HG03196 (cell line): ENCODE measurements at regions not wholly inside any gene's neighbourhood (a gene's known extent, or its start where the extent isn't known, plus 50 kb on each side); places are given as distances from the start of the nearest gene placed in this dataset.

Experiments
- ATAC-seq: cut with Tn5 transposase; IDR thresholded peaks from one replicate; pipeline ENCODE4 v1.9.1; 2021; ENCODE audit not compliant: unreplicated experiment

DNA sequence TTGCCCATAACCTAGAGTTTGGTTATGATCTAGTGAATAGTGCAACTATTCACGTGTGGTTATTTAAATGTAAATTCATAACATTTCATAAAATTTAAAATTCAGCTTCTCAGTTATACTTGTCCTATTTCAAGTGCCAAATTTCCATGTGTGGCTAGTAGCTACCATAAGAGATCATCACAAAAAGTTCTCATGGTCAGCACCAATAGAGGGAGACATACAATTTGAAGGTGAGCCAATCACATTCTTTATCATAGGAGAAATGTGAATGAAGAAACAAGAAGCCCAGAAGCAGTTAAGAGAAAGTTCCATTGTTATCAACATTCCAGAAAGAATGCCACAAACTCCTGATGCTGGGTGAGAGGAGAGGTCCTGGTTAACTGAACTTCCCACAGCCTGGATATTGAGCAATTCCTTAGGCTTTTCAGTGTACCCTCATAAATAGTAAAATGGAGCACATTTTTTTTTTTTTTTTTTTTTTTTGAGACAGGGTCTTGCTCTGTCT, 892.9 kb upstream of the USP15 start:
- ATAC-seq, result no peak

DNA sequence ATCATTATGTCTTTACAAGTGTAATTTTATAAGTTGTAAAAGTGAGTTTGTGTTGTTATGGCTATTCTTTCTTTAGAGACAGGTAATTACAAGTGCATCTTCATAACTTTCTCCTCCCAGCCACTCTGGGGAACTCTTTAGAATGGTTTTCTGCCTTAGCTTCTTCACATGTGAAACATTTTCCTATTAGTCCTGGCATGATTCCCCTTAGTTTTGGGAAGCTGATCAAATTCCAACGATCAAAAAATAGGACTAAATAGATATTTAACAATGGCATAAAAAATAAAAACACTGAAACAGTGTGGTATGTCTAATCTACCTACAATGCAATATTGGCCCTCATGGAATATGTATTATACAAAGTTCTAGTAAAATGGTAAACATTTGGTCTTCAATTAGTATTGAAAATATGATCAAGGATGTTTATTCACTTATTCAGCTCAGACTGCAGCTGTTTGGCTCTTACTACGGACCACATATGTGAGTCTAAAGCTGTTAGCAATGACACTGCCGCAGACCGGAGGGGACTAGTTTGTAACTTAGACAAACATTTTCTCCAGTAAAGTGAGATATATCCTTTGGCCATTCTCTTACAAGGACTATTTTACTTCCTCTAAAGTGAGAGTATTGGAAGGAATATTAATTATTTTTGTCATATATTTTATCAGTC, 890.8 kb upstream of the USP15 start:
- no peak for ATAC-seq

DNA sequence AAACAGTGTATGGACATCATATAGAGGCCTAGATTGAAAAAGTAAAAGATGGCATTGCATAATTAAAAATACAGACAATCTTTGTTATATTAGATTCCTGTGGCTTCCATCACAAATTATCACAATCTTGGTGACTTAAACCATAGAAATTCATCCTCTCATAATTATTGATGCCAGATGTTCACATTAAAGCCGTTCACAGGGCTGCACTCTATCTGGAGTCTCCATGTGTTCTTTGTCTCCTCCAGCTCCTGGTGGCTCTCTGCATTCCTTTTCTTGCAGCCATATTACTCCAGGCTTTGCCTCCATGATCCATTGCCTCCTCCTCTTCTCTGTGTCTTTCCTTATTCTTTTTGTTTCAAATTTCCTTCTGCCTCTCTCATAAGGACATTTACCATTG, 875.7 kb upstream of the USP15 start:
- no peak for ATAC-seq

DNA sequence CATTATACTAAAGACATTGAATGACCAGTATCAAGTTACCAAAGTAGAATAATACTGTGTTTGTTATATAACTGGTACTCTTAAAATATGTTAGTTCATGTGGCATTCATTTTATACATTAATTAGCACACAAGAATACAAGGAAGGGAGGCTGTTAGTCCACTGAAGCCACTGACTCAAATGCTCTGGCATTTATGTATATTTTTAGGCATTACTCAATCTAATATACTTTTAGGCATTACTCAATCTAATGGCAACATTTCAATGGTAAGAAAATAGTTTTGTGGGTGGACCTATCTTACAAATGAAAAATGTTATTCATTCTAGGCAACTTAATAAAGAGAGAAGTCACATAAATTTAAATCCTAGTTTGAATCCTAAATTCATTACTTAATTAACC, 874.4 kb upstream of the USP15 start:
- ATAC-seq, result no peak

DNA sequence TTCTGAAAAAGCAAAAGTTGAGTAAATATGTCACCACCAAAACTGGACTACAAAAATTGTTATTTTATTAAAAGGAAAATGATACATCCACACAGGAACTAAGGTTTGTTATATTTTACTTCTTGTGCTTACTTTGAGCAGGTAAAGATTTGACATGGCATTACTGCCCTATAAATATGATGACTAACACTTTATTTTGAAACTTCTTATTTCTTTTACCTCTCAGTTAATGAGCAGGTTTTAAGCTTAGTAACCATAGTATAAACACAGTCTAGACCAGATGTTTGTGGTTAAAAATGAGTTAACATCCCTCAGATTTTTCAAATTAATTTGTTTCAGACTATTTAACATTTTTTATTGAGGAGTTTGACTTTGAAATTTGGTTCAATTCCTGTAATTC, 862.5 kb upstream of the USP15 start:
- ATAC-seq, result no peak

DNA sequence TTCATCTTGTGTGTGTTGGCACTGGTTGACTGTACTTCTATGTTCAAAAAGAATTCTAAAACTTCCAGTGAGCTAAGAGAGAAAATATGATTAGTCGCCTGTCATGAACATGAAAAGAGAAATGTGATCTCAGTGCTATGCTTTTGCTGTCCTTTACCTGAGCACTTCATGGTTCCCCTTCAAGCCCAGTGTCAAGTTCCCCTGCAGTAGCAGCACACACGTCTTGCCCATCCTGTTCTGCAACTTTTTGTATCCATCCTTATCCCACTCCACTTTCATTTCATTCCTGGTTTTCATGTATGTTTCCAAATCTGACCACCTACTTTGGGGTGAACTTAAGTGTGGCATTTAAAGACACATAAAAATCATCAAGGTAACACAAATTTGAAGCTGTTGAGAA, 848.0 kb upstream of the USP15 start:
- no peak for ATAC-seq

DNA sequence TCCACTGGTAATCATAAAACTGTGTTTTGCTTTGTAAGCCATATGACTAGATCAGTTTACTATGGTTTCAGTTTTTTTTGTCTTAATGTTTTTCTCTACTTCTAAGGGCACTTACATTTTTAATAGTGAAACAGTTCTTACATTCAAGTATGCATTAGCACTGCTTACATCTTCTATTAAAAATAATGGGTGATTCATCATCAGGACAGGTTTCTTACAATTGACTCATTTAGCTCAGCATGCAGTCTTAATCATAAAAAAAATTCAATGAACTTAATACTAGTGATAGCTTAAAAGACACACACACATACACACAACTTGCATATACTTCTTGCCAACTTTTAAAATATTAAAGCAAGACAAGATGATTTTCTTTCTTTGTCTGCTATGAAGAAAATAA, 845.7 kb upstream of the USP15 start:
- ATAC-seq, result no peak

DNA sequence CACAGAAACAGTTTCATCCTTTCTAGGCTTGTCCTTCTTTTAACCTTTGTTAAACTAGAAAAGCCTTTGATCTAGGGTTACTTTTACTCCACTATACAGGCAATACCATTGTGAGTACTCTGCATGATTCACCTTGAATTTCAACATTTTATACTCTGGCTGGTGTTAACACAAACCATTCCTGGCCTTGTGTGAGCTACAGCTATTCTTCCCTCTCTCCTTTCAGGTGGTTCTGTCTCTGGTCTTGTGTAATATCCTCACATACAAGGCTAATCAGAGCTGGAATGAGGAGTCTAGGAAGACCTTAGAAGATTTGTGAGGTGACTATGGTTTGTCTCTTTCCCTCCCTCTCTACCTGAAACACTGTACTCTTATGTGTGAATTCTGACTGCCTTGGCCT, 837.4 kb upstream of the USP15 start:
- no peak for ATAC-seq

DNA sequence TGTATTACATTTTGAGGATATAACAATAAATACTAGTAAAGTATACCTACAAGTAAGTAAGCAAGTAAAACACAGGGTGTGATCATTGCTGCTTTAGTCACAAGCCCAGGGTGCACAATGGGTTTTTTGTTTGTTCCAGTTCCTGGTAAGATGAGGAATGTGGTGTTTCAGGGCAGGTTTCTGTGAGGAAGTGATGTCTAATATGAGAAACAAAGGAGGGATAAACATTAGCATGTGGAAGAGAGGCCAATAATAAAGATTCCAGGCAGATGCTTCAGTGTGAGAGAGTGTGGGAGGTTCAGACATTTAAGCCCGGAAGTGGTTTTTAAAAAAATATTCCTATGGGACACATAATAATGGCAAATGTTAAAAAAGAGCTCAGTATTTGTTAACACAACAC, 808.1 kb upstream of the USP15 start:
- ATAC-seq, result no peak

DNA sequence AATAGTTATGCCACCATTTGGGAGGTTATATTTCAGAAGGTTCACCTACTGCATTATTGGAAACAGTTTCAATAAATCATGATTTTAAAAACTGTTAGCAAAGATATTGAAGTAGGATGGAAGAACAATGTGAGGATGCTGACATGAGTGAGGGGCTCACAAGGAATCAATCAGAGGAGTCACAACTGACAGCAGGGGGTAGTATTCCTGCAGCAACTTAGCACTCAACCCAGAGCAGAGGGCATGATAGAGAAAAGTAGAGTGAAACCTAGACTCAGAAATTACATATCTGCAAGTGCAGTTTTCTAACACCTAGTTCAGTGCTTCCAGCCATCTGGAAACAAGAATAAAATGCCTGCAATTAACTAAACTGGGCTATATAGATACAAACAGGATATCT, 772.5 kb upstream of the USP15 start:
- no peak for ATAC-seq

DNA sequence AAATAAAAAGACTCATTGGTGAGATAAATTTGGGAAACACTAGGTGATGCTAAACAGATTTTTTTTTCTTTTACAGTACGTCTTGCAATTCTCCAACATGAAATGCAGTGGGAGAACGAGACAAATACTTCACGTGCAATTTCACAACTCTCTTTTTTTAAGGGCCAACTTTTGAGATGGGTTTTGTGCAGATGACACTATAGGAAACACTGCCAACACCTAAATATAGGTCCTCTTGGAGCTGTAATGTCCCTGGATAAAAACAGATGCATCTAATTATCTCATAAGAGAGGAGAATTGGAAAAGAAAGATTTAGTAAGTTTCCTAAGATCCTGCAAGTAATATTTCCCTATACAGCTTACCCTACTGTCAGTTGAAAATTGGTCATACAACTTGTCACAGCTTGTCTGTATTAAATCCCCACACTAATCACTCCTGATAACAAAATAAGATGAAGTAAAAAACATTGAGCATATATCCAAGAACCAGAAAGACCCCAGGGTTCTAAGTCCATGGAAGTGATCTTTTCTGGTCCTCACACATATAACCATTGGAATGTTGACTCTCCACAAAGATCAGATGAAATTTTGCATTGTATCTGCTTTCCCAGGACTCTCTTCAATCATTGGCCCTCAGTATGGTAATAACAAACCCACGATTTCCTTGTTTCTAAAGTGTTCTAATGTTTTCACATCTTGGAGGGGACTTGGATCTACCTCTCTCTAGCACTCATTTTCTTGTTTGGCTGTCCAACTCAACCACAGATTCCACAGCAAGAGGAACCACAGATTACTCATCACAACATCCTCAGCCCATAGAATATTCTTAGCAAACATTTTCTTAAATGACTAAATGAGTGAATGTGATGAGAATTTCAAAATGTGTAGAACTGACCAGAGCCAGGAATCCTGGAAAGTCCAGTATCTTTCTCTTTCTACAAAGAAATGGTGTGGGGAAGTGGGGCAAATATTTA, 769.4 kb upstream of the USP15 start:
- no peak for ATAC-seq

DNA sequence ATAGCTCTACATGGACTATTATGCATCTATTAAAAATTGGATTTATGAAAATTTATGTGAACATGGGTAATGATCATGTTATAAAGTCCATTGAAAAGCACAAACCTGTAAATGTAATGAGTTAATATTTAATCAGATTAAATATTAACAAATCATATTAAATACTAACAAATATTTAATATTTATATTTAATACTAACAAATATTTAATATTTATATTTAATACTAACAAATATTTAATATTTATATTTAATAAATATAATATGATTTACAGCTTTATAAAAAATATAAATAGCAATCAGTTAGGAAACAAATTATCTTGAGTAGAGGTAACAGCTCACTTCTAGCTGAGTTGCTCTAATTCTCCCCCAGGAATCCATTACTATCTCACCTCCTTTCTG, 758.0 kb upstream of the USP15 start:
- no peak for ATAC-seq

DNA sequence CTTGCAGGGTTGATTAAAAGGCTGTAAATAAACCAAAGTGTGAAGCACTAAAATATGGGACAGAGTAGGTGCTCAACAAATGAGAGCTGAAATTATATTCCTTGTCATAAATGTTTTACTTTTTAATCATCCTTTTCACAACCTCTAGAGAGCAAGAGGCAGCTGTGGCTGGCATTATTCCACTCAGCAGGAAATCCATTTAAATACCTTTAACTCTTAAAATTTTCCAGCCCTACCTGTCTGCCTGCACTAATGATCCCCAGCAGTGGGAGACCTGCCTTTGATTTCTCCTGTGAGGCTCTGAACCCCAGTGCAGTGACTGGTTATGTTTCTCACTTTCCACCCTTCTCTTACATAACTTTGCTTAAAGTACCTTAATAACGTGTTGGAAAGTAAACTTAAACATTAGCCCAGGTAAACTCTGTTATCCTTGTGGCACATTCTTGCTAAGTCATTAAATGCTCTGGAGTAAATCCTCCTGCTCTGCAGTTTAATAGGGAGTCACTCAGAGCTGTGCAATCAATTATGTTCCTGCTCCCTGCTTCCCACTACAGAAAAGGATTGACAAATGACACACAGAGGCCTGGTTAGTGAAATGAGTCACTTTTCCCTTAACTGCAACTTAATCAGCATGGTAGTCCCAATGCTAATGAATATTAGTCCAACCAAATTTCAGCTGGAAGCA, 755.7 kb upstream of the USP15 start:
- no peak for ATAC-seq

DNA sequence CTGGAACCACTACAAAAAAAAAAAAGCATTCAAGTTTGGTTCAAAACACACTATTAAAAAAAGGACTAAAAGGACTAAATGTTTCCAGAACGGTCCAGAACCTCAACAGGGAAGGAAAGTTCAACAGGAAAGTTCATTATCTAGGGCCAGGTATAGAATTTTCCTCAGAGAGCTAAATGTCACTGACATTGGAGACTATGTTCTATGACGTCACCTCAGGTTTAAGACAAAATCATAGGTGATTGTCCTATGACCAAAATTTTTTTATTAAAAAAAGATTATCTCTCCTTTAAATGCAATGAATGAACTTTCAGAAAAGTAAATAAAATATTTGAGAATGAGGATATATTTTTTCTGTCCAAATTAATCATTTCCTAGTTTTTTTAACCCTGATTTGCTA, 746.7 kb upstream of the USP15 start:
- ATAC-seq, result no peak

DNA sequence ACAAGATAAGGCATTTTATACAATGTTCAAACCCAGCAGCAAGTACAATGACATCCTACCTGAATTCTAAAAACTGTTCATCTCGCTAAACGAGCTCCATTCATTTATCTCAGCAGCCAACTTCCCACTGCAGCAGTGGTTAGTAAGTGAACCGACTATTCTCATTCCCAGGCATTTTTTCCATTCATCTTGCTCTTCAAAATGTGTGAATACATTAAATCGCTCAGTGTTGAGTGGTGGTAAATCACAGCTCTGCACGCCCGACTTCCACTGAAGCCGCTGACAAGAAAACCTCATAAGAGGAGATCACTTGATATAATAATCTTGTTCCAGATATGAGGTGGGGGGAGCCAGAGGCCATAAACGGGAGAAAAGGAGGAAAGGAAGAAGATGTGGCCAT, 746.2 kb upstream of the USP15 start:
- ATAC-seq, result no peak

DNA sequence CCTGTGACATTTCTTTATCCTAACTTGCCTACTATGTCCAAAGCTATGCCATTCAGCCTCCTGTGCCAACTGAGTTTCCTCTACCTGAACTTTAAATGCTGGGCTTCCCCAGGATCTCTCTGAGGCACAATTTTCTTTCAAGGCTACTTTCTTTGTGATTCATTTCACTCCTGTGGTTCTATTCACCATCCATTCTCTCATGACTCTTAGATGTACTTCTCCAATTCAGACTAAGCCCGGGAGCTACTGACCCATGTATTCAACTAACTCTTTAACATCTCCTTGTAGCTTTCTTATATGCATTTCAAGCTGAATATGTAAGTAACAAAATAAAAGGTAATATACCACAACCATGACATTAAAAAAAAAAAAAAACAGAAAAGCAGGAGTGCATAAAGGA, 738.9 kb upstream of the USP15 start:
- no peak for ATAC-seq

DNA sequence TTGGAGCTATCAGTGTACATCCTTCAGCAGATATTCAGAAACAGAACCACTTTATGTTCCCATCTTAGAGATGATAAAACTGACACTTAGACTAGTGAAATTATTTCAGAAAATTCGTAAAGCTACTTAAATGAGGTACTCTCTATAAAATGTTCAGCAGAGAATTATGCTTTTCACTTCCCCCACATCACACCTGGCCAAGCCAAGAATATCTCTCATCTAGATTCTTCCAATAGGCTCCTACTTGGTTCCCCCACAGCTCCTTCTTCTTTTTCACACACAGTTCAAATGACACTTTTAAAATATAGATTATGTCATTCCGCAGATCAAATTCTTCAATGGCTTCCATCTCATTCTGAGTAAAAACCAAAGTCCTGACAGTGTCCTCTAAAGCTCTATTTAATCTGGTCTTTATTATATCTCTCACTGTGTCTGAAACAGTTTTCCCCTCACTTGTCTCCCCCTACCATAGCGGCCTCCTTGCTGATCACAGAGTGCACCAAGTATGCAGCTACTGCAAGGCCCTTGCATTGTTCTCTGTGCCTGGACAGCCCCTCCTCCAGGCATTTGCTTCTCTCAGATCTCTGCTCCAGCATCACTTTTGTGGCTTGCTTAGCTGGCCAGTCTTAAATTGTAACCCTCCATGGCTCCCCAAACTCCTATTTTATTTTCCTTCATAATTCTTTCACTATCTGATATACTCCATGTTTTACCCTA, 736.8 kb upstream of the USP15 start:
- no peak for ATAC-seq

DNA sequence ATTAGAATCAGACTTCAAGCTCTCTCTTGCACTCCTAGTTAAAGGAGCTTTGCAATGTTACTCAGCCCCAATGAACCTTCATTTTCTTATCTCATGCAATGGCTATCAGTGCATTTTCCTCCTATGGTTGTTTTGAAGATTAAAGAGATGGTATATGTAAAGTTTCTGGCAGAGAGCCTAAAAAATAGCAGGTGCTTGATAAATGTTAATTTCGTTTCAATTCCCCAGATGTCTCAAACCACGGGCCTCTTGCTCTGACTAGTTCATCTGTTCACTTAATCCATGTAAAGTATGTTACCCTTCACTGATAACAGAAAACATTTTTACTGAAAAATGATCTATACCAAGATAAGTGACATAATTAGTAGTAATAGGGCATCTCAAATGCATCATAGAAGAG, 735.4 kb upstream of the USP15 start:
- no peak for ATAC-seq

DNA sequence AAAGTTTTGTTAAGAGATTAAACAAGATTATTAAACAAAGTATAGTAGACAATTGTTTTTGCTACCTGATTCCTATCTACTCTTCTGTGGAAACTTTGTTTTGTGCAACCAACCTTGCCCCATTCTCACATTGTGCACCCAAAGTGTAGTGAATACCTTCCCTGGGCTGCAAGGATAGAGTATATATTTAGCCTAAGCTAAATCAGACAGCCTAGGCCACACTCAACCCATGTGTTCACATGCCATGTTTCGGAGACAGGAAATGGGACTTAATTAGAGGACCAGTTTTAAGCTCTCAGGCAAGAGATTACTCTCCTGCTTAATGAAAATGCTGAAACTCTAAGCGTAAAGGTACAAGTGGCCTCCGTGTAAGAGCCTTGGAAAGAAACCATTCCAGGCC, 734.9 kb upstream of the USP15 start:
- ATAC-seq, result no peak

DNA sequence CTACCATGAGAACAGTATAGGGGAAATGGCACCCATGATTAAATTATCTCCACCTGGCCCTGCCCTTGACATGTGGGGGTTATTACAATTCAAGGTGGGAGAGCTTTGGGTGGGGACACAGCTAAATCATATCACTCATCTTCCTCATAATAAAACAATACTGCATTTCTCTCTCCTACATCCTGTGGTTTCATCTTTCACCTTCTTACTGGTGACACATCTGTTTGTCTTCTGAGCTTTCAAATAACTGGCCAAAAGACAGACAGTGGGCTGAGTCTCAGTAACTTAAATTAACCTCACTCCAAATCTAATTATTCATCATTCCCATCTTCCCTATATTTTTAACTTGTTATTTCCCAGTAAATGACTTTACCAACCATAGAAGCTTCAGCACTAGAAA, 729.7 kb upstream of the USP15 start:
- no peak for ATAC-seq

DNA sequence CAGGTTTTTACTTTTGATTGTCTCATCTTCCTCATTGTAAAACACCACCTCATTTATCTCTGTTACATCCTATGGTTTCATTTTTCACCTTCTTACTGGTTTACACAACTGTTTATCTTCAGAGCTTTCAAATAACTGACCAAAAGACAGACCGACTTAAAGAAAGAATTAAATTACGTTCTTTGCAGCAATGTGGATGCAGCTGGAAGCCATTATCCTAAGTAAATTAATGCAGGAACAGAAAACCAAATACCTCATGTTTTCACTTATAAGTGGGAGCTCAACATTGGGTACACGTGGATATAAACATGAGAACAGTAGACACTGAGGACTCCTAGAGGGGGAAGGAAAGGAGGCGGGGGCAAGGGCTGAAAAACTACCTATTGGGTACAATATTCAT, 729.0 kb upstream of the USP15 start:
- ATAC-seq, result no peak
